GM19239 (cell line): ENCODE measurements at regions not wholly inside any gene's neighbourhood (a gene's known extent, or its start where the extent isn't known, plus 50 kb on each side); places are given as distances from the start of the nearest gene placed in this dataset.

Experiments used
- DNase-seq: peaks from one replicate; pipeline ENCODE4 v3.0.0; 2011; ENCODE audit warnings: low spot score; ENCODE audit not compliant: insufficient read length
- FAIRE-seq: peaks from 2 replicates; lab custom pipeline; 2011; peaks lifted over from hg19 to GRCh38; lab: Jason Lieb, UNC

GRCh38 chr13:105971738-105972137 lies 563.7 kb downstream of the EFNB2 start:
- DNase-seq = no peak
- FAIRE-seq = no peak

- FAIRE-seq = no peak
Observed at GRCh38 chr13:105971312-105971711, 564.1 kb downstream of the EFNB2 start.

GRCh38 chr13:105969761-105970160 lies 565.7 kb downstream of the EFNB2 start:
- DNase-seq = no peak
- FAIRE-seq = no peak

More at GRCh38 chr13:105971312-105971711, 564.1 kb downstream of the EFNB2 start:
- DNase-seq = no peak

GRCh38 chr13:105965910-105966309 lies 569.6 kb downstream of the EFNB2 start:
- no peak for FAIRE-seq
- DNase-seq = no peak

- DNase-seq (no peak), FAIRE-seq (no peak)
Observed at GRCh38 chr13:105962080-105962479, 573.4 kb downstream of the EFNB2 start.

GRCh38 chr13:105961438-105961837 lies 574.0 kb downstream of the EFNB2 start:
- FAIRE-seq = no peak
- no peak for DNase-seq

GRCh38 chr13:105960326-105960725 lies 575.1 kb downstream of the EFNB2 start:
- no peak for FAIRE-seq
- no peak for DNase-seq

GRCh38 chr13:105959876-105960275 lies 575.6 kb downstream of the EFNB2 start:
- DNase-seq (no peak), FAIRE-seq (no peak)

GRCh38 chr13:105957769-105958438 lies 577.6 kb downstream of the EFNB2 start:
- DNase-seq (no peak), FAIRE-seq (no peak)

GRCh38 chr13:105956921-105957320 lies 578.5 kb downstream of the EFNB2 start:
- FAIRE-seq (no peak), DNase-seq (no peak)

GRCh38 chr13:105952973-105953290 lies 582.5 kb downstream of the EFNB2 start:
- FAIRE-seq (no peak), DNase-seq (no peak)

- no peak for FAIRE-seq
Observed at GRCh38 chr13:105952233-105952972, 583.1 kb downstream of the EFNB2 start.

GRCh38 chr13:105948143-105948542 lies 587.3 kb downstream of the EFNB2 start:
- DNase-seq (no peak), FAIRE-seq (no peak)

More at GRCh38 chr13:105952233-105952972, 583.1 kb downstream of the EFNB2 start:
- DNase-seq = no peak

- no peak for DNase-seq
- no peak for FAIRE-seq
Observed at GRCh38 chr13:105940882-105941281, 594.6 kb downstream of the EFNB2 start.

GRCh38 chr13:105937451-105937850 lies 598.0 kb downstream of the EFNB2 start:
- DNase-seq = no peak
- FAIRE-seq = no peak

- FAIRE-seq = no peak
- no peak for DNase-seq
Observed at GRCh38 chr13:105936816-105937215, 598.6 kb downstream of the EFNB2 start.

- FAIRE-seq (no peak), DNase-seq (no peak)
Observed at GRCh38 chr13:105929505-105929904, 606.0 kb downstream of the EFNB2 start.

GRCh38 chr13:105928901-105929300 lies 606.6 kb downstream of the EFNB2 start:
- no peak for DNase-seq
- no peak for FAIRE-seq

GRCh38 chr13:105928048-105928447 lies 607.4 kb downstream of the EFNB2 start:
- FAIRE-seq = no peak
- DNase-seq = no peak

GRCh38 chr13:105925496-105925895 lies 610.0 kb downstream of the EFNB2 start:
- DNase-seq (no peak), FAIRE-seq (no peak)

GRCh38 chr13:105921711-105922110 lies 613.8 kb downstream of the EFNB2 start:
- no peak for FAIRE-seq
- DNase-seq = no peak

GRCh38 chr13:105920370-105920769 lies 615.1 kb downstream of the EFNB2 start:
- FAIRE-seq (no peak), DNase-seq (no peak)
